Daoy (cell line): ENCODE measurements at regions not wholly inside any gene's neighbourhood (a gene's known extent, or its start where the extent isn't known, plus 50 kb on each side); places are given as distances from the start of the nearest gene placed in this dataset.
"Not testable (repeated sequence)": the region's sequence is repeated elsewhere in the genome, so short reads cannot be mapped to it uniquely, and the experiment has no call there.

Experiments
- DNase-seq: peaks from one replicate; pipeline ENCODE4 v3.0.0-alpha.2; 2015; ENCODE audit warnings: low read depth

DNA sequence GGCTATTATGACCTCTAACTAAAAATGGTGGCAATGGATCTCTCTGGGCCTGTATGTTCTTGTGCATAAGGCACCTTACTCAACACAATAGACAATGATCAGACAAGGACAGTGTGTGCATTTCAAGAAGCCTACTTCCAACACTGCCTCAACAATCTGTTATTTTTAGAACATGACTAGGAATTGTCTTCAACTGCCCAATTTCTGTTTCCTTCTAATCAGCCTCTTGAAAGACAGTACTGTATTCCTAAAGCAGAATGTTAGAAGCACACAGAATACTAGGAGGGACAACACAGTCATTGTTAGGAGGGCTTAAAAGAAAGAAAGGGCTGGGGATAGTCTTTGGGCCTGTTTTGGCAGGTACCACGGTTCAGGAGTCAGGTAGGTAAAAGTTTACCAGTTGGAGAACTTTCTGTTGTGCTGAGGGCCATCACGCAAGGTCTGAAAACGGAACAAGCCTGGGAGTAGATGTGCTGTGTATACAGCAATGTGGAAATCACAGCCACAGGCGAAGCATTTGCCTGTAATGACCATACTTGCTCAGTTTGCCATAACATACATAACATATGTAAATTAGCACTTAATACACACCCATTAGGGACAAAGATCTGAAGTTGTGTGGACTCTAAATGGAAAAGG, 100.8 kb upstream of the ATXN3L start:
- DNase-seq, result no peak

DNA sequence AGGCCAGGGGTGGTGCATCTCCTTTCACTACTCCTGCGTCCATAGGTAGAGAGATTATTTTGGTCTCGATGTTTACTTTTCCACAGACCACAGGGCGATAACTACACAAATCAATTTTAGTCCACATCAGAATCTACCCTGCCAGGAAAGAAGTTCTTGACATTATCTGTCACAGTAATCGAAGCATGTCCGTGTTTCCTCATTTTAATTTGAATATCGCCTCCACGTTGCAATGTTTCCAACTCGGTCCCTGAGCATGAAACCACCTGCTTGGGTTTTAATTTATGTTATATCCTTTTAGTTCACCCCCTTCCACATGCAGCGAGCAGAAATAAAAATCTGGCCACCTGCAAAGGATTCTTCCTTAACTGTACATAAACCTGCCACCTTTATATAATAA, 100.1 kb upstream of the ATXN3L start:
- no peak for DNase-seq

DNA sequence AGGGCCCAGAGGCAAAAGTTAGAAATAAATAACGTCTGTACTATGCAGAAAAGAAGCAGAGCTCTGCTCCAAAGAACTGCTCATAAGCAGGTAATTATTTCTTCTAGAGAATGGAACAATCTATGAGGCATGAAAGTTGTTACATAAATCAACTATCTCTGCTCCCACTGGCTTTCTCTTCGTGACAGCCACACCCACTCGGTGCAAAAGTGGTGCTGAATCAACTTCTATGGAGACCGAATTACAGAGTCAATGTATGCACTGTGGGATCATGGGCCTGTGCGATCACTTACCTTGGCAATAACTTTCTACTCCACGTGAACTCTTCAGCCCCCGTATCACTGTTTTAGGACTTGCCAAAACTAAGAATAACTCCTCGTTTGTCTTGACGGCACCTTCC, 99.4 kb upstream of the ATXN3L start:
- DNase-seq, result no peak

DNA sequence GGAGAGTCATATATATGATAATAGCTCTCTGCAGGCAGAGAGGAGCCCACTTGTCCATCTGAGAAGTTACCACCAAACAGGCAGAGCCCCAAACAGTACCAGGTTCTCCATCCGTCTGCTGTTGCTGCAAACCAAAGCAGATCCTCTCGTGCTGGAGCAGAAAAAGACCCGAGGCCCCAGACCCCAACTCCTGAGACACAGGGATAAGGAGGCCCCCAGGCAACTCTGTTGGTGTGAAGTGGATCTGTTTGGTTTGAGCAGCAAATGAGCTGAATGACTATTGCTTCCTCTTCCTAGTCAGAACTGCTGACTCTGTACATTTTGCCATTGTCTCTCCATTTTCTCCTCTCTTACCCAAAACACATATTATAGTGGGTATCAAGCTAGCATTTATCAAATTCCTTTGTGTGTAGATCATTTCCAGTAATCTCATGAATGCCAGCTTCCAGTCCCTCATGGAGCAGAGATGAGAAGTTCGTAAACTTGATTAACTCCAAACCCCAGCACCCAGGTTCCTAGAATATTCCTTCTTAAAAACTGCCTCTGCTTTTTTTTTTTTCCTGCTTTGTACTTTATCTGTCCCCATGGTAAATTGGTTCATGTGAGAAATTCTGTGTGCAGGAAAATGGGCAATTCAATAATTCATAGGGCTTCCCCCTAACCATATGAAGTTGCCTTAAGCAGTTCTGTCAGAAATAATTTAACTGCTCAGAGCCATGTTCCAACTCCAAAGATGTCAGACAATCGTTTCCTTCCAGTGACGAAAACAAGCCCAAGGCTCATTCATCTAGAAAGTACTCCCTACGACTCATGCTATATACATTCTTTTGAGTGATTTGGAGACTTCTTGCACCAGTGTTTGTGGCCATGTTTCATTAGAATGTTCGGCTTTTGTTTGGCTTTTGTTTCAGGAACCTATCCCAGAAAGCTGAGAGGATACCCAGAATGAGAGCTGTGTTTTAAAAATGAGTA, 98.6 kb upstream of the ATXN3L start:
- no peak for DNase-seq

DNA sequence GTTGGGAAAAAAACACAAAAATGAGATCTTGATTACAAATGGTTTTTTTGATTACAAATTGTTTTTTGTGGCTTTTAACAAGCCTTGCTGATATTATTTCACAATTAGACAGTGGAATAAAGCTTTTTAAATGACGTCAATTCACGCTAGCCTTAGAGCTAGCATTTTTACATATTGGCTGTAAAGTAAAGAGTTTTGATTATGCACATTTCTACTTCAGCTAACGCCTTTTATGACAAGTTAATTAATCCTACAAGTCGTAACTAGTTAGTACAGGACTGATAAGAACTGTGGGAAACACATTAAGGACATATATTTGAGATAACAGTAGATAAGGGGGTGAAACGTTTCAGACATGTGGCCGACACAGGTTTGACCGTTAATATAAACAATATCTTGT, 95.7 kb upstream of the ATXN3L start:
- no peak for DNase-seq

DNA sequence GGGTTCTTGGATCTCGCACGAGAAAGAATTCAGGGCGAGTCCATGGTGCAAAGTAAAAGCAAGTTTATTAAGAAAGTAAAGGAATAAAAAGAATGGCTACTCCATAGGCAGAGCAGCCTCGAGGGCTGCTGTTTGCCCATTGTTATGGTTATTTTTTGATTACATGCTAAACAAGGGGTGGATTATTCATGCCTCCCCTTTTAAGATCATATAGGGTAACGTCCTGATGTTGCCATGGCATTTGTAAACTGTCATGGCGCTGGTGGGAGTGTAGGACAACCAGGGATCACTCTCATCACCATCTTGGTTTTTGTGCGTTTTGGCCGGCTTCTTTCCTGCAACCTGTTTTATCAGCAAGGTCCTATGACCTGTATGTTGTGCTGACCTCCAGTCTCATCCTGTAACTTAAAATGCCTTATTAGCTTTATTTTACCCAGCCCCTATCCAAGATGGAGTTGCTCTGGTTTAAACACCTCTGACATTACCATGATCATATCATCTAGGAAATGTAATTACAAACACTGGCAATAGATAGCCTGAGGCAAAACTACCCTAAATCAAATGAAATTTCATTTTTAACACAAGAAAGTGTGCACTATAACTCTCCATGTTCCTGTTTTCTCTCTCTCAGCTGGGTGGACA, 94.3 kb upstream of the ATXN3L start:
- DNase-seq, result no peak

DNA sequence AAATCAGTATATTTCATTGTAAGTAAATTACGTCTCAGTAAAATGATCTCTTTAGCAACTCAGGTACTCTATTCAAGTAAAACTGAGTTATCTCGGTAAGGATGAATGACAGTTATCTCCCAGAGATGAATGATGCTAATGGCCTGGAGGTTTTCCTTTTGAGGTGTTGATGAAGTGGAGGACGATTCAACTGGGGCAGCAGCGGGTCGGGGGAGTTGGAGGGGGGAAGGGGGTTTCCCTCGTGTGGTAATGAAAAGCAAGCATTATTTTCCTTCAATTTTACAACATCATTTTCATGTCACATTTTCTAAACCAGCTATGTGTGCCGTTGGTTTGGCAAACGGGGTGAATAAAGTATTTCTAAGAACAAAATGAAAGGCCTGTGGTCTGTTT, 92.4 kb upstream of the ATXN3L start:
- DNase-seq, result no peak

DNA sequence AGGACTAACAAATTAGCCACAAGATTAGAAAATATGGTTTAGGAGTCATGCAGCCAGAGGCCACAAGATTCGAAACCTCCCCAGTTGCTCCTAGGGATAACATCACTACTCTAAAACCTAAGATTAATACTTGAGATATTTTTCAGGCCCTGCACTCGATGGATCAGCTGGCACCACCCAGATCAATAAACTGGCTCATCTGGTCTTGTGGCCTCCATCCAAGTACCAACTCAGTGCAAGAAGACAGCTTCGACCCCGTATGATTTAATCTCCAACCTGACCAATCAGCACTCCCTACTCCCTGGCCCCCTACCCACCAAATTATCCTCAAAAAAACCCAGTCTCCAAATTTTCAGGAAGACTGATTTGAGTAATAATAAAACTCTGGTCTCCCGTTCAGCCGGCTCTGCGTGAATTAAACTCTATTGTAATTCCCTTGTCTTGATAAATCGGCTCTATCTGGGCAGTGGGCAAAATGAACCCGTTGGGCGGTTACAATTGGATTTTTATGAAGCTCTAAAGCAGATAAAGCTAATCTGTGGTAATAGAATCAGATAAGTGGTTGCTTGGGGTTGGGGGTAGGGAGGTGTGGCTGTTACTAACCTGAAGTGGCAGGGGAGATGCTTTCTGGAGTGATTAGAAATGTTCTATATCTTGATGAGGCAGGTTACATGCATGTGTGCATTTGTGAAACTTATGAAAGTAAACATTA, 91.8 kb upstream of the ATXN3L start:
- no peak for DNase-seq

DNA sequence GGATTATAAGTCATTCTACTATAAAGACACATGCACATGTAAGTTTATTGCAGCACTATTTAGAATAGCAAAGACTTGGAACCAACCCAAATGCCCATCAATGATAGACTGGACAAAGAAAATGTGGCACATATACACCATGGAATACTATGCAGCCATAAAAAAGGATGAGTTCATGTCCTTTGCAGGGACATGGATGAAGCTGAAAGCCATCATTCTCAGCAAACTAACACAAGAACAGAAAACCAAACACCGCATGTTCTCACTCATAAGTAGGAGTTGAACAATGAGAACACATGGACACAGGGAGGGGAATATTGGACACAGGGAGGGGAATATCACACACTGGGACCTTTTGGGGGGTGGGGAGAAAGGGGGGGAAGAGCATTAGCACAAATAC, 88.7 kb upstream of the ATXN3L start:
- DNase-seq, result not testable (repeated sequence)

DNA sequence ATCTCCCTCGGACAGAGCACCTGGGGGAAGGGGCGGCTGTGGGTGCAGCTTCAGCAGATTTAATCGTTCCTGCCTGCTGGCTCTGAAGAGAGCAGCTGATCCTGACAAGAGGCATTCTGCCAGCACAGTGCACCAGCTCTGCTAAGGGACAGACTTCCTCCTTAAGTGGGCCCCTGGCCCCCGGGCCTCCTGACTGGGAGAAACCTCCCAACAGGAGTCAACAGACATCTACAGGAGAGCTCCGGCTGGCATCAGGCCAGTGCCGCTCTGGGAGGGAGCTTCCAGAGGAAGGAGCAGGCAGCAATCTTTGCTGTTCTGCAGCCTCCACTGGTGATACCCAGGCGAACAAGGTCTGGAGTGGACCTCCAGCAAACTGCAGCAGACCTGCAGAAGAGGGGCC, 84.9 kb upstream of the ATXN3L start:
- not testable (repeated sequence) for DNase-seq

DNA sequence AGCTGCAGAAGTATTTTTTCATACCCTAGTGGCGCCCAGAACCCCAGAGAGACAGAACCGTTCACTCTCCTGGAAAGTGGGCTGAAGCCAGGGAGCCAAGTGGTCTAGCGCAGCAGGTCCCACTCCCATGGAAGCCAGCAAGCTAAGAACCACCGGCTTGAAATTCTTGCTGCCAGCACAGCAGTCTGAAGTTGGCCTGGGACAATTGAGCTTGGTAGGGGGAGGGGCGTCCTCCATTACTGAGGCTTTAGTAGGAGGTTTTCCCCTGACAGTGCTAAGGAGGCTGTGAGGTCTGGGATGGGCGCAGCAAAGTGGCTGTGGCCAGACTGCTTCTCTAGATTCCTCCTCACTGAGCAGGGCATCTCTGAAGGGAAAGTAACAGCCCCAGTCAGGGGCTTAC, 84.5 kb upstream of the ATXN3L start:
- no peak for DNase-seq

DNA sequence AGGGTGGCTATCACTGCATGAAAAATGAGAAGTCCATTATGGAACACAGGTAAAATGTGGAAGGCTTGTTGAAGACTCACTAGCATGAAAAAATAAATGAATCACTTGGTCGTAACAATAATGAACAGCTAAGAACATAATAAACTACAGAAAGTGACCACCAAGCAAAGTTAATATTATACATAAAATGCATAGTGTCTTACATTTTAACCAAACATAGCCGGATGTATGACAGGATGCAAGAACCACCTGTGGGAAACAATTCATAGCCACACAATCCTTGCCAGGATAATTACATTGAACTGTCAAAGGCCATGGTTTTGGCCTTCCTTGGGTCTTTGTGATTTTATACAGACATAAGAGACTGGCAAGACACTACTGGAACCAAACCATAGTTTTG, 81.9 kb upstream of the ATXN3L start:
- DNase-seq, result no peak

DNA sequence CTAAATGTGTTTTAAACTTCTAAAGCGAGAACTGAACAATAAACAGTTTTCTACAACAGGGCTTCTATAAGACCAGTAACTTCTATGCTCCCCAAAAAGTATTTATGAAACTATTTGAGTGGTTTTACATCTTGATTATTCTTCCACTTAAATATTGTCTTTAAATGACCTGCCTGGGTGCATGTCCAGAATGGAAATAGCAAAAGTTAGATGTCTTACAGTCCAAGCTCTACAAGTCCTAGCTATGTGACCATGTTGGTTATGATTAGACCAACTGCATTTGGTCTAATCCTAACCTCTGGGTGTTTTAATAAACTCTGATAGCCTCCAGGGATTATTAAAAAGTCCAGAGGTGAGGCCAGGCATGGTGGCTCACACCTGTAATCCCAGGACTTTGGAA, 79.0 kb upstream of the ATXN3L start:
- DNase-seq, result no peak

DNA sequence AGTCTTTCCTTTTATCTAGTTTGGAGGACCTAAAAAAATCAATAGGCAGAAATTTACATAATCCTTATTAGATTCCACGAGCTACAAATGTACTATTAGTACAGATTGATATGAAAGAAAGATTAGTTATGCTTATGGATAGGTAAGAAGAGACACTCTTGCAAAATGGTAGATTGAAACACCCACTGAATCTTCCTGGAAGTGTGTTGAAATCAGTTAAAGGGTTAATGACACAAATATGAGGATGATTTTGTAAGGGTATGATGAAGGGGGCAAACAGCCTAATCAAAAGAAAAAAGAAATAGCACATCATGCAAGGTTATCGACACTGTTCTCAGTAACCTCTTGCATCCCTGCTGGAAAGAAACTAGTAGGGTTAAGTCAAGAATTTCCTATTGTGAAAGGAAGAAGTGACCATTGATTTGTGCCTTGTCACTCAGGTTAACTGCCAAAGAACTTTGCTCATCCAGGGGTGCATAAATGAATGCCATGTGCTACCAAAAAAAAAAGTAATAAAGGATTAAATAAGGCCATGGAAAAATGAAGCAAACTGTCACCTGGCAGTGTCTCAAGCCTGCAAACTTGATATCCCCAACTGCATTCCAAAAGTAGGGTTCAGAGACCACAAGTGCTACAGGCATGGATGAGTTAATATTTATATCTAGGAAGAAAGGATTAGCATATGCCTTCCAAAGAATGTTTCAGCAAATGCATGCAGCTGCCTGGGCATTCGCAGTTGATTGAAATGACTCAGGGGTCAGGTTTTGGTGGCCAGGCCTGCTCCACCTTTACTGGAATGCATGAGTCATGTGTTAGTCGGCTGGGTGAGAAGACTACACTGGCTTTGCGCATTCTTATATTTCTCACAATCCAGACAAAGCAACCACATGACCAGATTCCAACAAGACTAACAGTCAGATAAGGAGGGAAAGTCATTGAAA, 78.3 kb upstream of the ATXN3L start:
- peak; percentile 94 for DNase-seq

DNA sequence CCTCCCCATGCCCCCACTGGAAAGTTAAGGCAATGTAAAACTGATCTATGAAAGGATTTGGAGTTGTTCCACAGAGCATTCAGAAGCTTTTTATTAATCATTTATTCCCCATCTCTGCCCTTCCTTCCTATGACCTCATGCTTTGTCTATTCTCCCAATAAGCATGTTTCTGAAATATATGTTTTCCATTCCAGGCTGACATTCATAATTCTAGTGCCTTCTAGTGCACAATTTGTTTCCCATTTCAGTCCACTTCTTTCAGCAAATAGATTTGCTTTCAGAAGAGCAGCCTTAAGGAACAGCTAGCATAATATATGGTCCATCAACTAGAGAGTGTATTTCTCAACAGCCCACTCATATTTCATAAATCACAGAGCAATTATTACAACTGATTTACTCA, 77.1 kb upstream of the ATXN3L start:
- no peak for DNase-seq

DNA sequence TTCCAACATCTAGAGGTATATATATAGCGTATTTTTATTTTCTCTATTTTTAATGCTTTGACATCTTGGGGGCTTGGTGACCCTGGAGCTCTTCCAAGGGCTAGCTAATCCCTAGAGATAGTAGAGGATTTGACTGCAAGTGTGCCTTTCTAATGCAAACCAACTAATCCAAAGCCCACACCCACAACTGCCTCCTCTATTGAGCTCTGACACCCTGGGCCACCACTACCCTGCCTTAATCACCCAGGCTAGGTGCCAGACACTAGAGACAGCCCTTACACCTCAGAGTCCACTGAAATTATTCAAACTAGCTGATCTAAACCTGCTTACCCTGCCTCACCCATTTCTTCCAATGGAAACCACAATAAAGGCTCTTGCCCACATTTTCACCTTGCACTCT, 69.6 kb upstream of the ATXN3L start:
- no peak for DNase-seq

DNA sequence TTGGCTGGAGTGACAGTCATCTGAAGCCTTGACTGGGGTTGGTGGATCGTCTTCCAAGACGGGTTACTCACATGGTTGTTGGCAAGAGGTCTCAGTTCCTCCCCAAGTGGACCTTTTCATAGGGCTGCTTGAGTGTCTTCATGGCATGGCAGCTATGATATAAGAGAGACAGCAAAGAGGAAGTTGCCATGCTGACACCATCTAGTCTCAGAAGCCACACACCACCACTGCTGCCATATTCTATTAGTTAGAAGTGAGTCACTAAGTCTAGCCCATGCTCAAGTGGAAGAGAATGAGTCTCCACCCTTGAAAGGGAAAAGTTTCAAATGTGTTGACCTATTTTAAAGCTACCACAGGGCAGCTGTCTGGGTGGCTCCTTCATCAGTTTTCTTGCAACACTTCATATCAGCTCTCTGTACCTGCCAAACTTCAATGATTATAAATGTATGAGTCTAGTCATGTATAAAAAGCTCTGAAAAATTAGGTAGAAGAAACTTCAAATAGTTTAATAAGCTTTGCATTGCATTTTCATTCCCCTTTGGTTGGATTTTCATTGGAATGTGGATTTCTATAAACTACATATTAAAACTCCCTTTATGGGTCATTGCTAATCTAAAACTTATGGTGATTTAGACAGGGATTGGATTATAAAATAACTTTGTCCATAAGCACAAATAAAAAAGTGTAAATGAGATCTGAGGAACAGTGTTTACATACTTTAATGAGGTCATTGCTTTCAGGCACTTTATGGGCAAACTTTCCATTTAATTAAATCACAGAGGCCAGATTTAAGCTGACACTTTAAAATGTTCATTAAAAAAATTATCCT, 68.0 kb upstream of the ATXN3L start:
- DNase-seq, result peak; percentile 58

DNA sequence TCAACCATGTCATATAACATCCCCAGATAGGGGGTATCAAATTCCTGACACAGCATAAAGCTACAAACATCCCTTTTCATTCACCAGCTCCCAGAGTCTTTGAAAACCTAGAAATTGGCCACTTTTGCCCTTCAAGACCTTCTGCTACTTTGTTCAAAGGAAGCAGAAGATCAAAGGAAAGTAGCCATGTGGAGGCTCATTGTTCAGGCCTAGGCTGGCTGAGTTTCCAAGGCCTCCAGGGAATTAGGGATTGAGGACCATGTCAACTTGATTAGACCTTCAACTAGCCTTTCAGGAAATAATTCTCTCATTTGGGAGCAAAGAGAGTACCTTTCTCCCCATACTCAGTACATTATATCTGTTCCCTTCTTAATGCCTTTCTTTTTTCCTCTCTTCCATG, 66.8 kb upstream of the ATXN3L start:
- DNase-seq, result no peak

DNA sequence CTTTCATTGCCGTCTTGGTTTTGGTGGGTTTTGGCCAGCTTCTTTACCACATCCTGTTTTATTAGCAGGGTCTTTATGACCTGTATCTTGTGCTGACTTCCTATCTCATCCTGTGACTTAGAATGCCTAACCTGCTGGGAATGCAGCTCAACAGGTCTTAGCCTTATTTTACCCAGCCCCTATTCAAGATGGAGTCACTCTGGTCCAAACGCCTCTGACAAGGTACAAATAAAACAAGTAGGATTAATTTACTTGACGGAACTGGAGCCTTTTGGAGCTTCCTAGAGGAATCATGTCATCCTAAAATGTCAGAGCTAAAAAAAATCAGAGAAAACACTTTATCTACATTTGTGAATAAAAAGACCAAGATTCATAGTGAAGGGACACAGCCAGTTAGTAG, 66.2 kb upstream of the ATXN3L start:
- DNase-seq, result no peak

DNA sequence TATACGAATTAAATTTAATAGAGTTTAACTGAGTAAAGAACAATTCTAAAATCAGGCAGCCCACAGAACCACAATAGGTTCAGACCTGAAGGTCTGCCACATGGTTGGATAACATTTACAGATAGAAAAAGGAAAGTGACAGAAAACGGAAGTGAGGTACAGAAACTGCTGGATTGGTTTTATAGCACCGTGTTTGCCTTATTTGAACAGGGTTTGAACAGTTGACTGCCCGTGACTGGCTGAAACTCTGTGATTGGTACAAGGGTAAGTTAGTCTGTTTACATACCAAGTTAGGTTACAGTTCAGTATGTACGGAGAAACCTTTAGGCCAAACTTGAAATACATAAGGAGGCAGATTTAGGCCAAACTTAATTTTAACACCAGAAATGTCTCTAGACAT, 64.1 kb upstream of the ATXN3L start:
- DNase-seq, result no peak
